Lower lobe of right lung (tissue), 2 donors: ENCODE measurements at regions not wholly inside any gene's neighbourhood (a gene's known extent, or its start where the extent isn't known, plus 50 kb on each side); places are given as distances from the start of the nearest gene placed in this dataset. TPM values are rescaled to one million over a fixed set of nuclear protein-coding genes. Genes with fewer than 3 reads are reported as not detected.

Source experiments
- ATAC-seq, 2 donors: fragments of 200-7000 bp; cut with Tn5 transposase; one replicate each; pipeline ENCODE4 v1.9.1; 2020 to 2022; ENCODE audit warnings: mild to moderate bottlenecking in 2 of 2, moderate library complexity in 2 of 2
- DNase-seq: peaks from one replicate; pipeline ENCODE4 v3.0.0-alpha.2; 2020
- H3K27ac ChIP-seq: fragments of 200-600 bp; one replicate; pipeline ENCODE4 v1.8.0; 2022
- H3K27me3 ChIP-seq: fragments of 200-600 bp; one replicate; pipeline ENCODE4 v1.8.0; 2022; ENCODE audit warnings: low read depth
- H3K36me3 ChIP-seq: fragments of 200-600 bp; one replicate; pipeline ENCODE4 v1.8.0; 2022; ENCODE audit warnings: mild to moderate bottlenecking
- H3K4me1 ChIP-seq: fragments of 200-600 bp; one replicate; pipeline ENCODE4 v1.8.0; 2022
- H3K4me3 ChIP-seq: fragments of 200-600 bp; one replicate; pipeline ENCODE4 v1.8.0; 2022; ENCODE audit warnings: mild to moderate bottlenecking
- H3K9me3 ChIP-seq: fragments of 200-600 bp; one replicate; pipeline ENCODE4 v1.8.0; 2022
- CTCF ChIP-seq: fragments of 200-600 bp; IDR thresholded peaks from one replicate; pipeline ENCODE4 v1.8.0; 2022; ENCODE audit warnings: antibody characterized with exemption, mild to moderate bottlenecking
- intact Hi-C: fragments of 100-400 bp; cut with DNase I; formaldehyde crosslinking; loops from one replicate; pipeline ENCODE4 v1.11.0; 2022
- microRNA-seq: library from miRNA; unstranded; fragments of <30 nt; microRNA quantifications from one replicate; pipeline ENCODE4 v1.2.0, GENCODE V29; 2020; ENCODE audit warnings: borderline number of aligned reads
- donor health status: DM: no; HTN: yes; CAD: no; lungs with severe emphysema.

- DNase-seq (no peak), ATAC-seq (no peak)
- intact Hi-C loops = no loop called here
- Histone ChIP-seq H3K4me1 (no peaks in the 10 kb centered on the region), H3K27me3 (no peaks in the 10 kb centered on the region), H3K4me3 (no peak overlapping the region), H3K36me3 (no peaks in the 10 kb centered on the region), H3K27ac (no peak overlapping the region), H3K9me3 (no peaks in the 10 kb centered on the region)
- TF ChIP-seq CTCF = no peak
Measured at GRCh38 chrX:140948827-140949226, 53.6 kb upstream of the SPANXB1 start.

- intact Hi-C loops = no loop called here
Measured at GRCh38 chrX:140949233-140949632, 53.2 kb upstream of the SPANXB1 start.

More at GRCh38 chrX:140949233-140949632, 53.2 kb upstream of the SPANXB1 start:
- H3K4me1 ChIP-seq = no peaks in the 10 kb centered on the region
- DNase-seq = no peak
- no peak for TF ChIP-seq CTCF
- ATAC-seq = no peak
- H3K36me3 ChIP-seq = no peaks in the 10 kb centered on the region
- no peak overlapping the region for H3K27ac ChIP-seq
- no peaks in the 10 kb centered on the region for H3K9me3 ChIP-seq
- H3K4me3 ChIP-seq = no peak overlapping the region
- H3K27me3 ChIP-seq = no peaks in the 10 kb centered on the region

Small RNA genes in the stretch of these regions (microRNA-seq; reads per million reads assigned to microRNA genes)
- gene MIR320D2 = not detected
